SU-DHL-6 (cell line): ENCODE measurements at regions not wholly inside any gene's neighbourhood (a gene's known extent, or its start where the extent isn't known, plus 50 kb on each side); places are given as distances from the start of the nearest gene placed in this dataset.

ENCODE experiments used
- H2AFZ ChIP-seq: fragments of 200-600 bp; sonication (generic); 2 replicates; pipeline ENCODE4 v1.6.1; 2014; ENCODE audit warnings: low read depth, mild to moderate bottlenecking, moderate library complexity, mixed read lengths, antibody characterized with exemption, low read length; ENCODE audit not compliant: severe bottlenecking
- H3F3A ChIP-seq: fragments of 200-600 bp; shearing (Covaris generic); 2 replicates; pipeline ENCODE4 v1.6.0; 2016; ENCODE audit warnings: antibody characterized with exemption, mild to moderate bottlenecking; ENCODE audit not compliant: insufficient read depth
- H3K27ac ChIP-seq: fragments of 200-600 bp; sonication (generic); 2 replicates; pipeline ENCODE4 v1.5.1; 2016; ENCODE audit warnings: low read depth, mild to moderate bottlenecking, low read length, moderate library complexity, mixed read lengths
- H3K27me3 ChIP-seq: fragments of 200-600 bp; sonication (generic), shearing (Covaris generic); 2 replicates; pipeline ENCODE4 v1.6.0; 2014; ENCODE audit warnings: mild to moderate bottlenecking, low read length
- H3K36me3 ChIP-seq: fragments of 200-600 bp; sonication (generic); 2 replicates; pipeline ENCODE4 v1.6.1; 2014; ENCODE audit warnings: mild to moderate bottlenecking, low read length, mixed read lengths
- H3K4me2 ChIP-seq: fragments of 300-600, 200-600 bp; shearing (Covaris generic), sonication (generic); 2 replicates; pipeline ENCODE4 v1.6.0; 2014; ENCODE audit warnings: low read length, low read depth, mild to moderate bottlenecking; ENCODE audit not compliant: poor library complexity, severe bottlenecking
- H3K4me3 ChIP-seq: fragments of 200-600 bp; sonication (generic); 2 replicates; pipeline ENCODE4 v1.5.1; 2014; ENCODE audit warnings: antibody characterized with exemption, low read length, mild to moderate bottlenecking, mixed read lengths; ENCODE audit not compliant: insufficient read depth, poor library complexity, severe bottlenecking
- H3K79me2 ChIP-seq: fragments of 200-600 bp; sonication (generic); 2 replicates; pipeline ENCODE4 v1.6.1; 2014; ENCODE audit warnings: mild to moderate bottlenecking, low read length, moderate library complexity; ENCODE audit not compliant: insufficient read depth
- H3K9ac ChIP-seq: fragments of 200-600 bp; sonication (generic); 2 replicates; pipeline ENCODE4 v1.7.0; 2014; ENCODE audit warnings: mild to moderate bottlenecking, low read length
- H3K9me2 ChIP-seq: fragments of 200-600 bp; sonication (generic); replicated peaks from 2 replicates; pipeline ENCODE4 v1.6.1; 2014; ENCODE audit warnings: low read length; ENCODE audit not compliant: insufficient read depth
- H3K9me3 ChIP-seq: fragments of 200-600 bp; sonication (generic); 2 replicates; pipeline ENCODE4 v1.6.1; 2014; ENCODE audit warnings: low read length, mixed read lengths; ENCODE audit not compliant: insufficient read depth
- H4K20me1 ChIP-seq: fragments of 200-600 bp; sonication (generic); 2 replicates; pipeline ENCODE4 v1.6.1; 2014; ENCODE audit warnings: low read depth, mild to moderate bottlenecking, antibody characterized with exemption, low read length, moderate library complexity, mixed read lengths
- EZH2phosphoT487 ChIP-seq: fragments of 200-600 bp; sonication (generic), shearing (Covaris generic); conservative IDR thresholded peaks from 2 replicates; pipeline ENCODE4 v1.6.1; 2018; ENCODE audit warnings: mild to moderate bottlenecking, antibody characterized with exemption, low read length, moderate library complexity, mixed read lengths
- TF ChIP-seq, protein P1 (sequence below): fragments of 200-600 bp; sonication (generic); IDR thresholded peaks from one replicate; pipeline ENCODE4 v1.5.1; 2017; ENCODE audit warnings: antibody characterized with exemption, mild to moderate bottlenecking, low read length, moderate library complexity; ENCODE audit not compliant: insufficient read depth, poor library complexity, severe bottlenecking

DNA sequence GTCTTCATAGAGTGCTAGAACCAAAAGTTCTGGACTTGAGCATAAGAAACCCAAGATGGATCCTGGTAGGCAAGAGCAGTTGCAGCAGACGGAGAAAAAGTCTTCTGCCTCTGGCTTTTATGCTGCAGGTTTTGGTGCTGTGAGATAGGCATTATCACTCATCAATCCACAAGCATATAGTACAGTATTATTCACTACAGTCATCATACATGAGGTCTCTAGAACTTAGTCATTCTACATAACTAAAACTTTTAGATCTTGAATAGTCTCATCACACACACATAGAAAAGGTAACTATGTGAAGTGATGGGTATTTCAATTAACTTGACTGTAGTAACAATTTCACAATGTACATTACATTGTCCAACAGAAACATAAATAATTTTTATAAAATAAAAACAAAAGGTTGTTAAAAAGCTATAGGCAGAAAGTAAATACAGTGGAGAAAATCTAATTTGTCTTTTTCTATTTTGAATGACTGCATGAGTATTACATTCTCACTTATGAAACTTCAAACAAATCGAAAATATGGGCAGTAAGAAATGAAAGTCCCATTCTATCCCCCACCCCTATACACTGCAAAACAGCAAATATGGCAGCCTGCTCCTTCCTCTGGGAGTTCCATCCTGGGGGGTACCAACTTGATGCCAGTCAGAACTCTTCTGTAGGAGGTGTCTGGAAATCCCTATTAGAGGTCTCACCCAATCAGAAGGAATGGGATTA lies 534.3 kb upstream of the ACVR2A start:
- Histone ChIP-seq H3K27me3 (no peaks in the 10 kb centered on the region), H3K9me2 (no peaks in the 10 kb centered on the region), H3K9me3 (no peaks in the 10 kb centered on the region), H3K36me3 (no peaks in the 10 kb centered on the region), H4K20me1 (no peaks in the 10 kb centered on the region), H3K27ac (no peak overlapping the region), H3F3A (no peaks in the 10 kb centered on the region), H3K79me2 (no peaks in the 10 kb centered on the region), H3K4me3 (no peak overlapping the region), H2AFZ (no peak overlapping the region), H3K9ac (no peak overlapping the region), H3K4me2 (no peak overlapping the region)
- TF ChIP-seq EZH2phosphoT487: no peak
- TF ChIP-seq, protein P1, sequence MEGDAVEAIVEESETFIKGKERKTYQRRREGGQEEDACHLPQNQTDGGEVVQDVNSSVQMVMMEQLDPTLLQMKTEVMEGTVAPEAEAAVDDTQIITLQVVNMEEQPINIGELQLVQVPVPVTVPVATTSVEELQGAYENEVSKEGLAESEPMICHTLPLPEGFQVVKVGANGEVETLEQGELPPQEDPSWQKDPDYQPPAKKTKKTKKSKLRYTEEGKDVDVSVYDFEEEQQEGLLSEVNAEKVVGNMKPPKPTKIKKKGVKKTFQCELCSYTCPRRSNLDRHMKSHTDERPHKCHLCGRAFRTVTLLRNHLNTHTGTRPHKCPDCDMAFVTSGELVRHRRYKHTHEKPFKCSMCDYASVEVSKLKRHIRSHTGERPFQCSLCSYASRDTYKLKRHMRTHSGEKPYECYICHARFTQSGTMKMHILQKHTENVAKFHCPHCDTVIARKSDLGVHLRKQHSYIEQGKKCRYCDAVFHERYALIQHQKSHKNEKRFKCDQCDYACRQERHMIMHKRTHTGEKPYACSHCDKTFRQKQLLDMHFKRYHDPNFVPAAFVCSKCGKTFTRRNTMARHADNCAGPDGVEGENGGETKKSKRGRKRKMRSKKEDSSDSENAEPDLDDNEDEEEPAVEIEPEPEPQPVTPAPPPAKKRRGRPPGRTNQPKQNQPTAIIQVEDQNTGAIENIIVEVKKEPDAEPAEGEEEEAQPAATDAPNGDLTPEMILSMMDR: no peak

DNA sequence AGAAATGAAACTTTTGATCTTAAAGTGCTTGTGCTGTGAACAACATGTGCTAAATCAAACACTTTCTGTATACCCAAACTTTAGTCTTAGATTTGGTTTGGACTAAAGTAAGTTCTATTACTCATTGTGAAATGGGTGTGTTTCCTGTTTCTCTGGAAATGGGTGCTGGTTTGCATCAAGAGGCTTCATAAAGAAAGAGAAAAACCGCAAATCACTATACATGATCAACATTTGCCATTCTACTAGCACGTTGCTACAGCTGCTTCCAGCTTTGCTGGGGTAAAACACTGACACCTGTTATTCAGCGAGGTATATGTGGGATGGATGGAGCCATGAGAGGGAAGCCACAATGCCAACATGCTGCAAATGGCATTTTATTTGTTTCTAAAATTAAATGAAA lies 547.0 kb upstream of the ACVR2A start:
- Histone ChIP-seq H3K27me3 (no peaks in the 10 kb centered on the region), H4K20me1 (no peaks in the 10 kb centered on the region), H3K27ac (no peak overlapping the region), H3K4me3 (no peak overlapping the region), H3K36me3 (no peaks in the 10 kb centered on the region), H3F3A (no peaks in the 10 kb centered on the region), H3K4me2 (no peak overlapping the region), H2AFZ (no peak overlapping the region), H3K9ac (no peak overlapping the region), H3K9me2 (no peaks in the 10 kb centered on the region), H3K9me3 (no peaks in the 10 kb centered on the region), H3K79me2 (no peaks in the 10 kb centered on the region)
- TF ChIP-seq EZH2phosphoT487: no peak
- TF ChIP-seq, protein P1: no peak

DNA sequence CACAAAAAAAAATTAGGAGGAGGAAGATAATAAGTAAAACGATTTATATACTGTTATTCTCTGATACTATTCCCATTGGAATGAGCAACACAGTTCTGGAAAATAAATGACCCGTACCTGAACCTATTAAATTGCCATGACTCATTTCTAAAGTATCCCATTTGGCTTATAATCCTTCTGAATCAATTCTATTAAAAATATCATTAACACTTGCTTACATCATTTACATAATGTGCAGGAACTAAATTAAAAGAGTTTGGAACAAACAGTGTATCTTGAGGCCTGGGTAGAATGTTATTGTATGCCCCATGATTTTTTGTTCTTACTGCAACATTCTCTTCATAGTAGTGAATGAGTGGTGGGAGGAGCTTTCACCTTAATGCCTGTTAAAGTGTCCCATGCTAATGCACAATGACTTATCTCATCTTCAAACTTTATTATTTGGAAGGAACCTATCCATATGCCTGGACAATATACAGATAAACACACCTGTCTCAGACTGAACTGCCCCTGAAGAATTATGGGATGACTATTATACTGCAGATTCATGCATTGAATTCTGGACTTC lies 549.9 kb upstream of the ACVR2A start:
- H3K4me2 ChIP-seq: no peak overlapping the region
- no peaks in the 10 kb centered on the region for H3K79me2 ChIP-seq
- H2AFZ ChIP-seq: no peak overlapping the region
- no peak for TF ChIP-seq EZH2phosphoT487
- TF ChIP-seq, protein P1: no peak
- H3F3A ChIP-seq: no peaks in the 10 kb centered on the region
- H3K9ac ChIP-seq: no peak overlapping the region
- H3K9me3 ChIP-seq: no peaks in the 10 kb centered on the region
- H4K20me1 ChIP-seq: no peaks in the 10 kb centered on the region
- no peaks in the 10 kb centered on the region for H3K27me3 ChIP-seq
- H3K9me2 ChIP-seq: no peaks in the 10 kb centered on the region
- no peak overlapping the region for H3K4me3 ChIP-seq
- no peaks in the 10 kb centered on the region for H3K36me3 ChIP-seq
- no peak overlapping the region for H3K27ac ChIP-seq
